ENCODE measurements at regions not wholly inside any gene's neighbourhood (a gene's known extent, or its start where the extent isn't known, plus 50 kb on each side); places are given as distances from the start of the nearest gene placed in this dataset.

- Mint-ChIP-seq H3K4me3 (no peak overlapping the region), H3K9me3 (peaks cover 0 to 7% (median 2%) of the 10 kb centered on the region in 5 donors), H3K27me3 (peaks cover 0 to 2% of the 10 kb centered on the region in 2 donors), H3K4me1 (no peaks in the 10 kb centered on the region), H3K36me3 (no peaks in the 10 kb centered on the region), H3K27ac (no peak overlapping the region)
- no peak for DNase-seq
- Histone ChIP-seq H3K9me3 (ENCODE audit: low read length) (no peaks in the 10 kb centered on the region), H3K27me3 (ENCODE audit: insufficient read depth, low read length, poor library complexity, severe bottlenecking) (no peaks in the 10 kb centered on the region), H3K4me1 (ENCODE audit: insufficient read depth, low read length) (no peaks in the 10 kb centered on the region), H3K27ac (ENCODE audit: low read depth, low read length) (no peak overlapping the region), H3K4me3 (ENCODE audit: low read length) (no peak overlapping the region), H3K36me3 (ENCODE audit: insufficient read depth, low read length) (no peaks in the 10 kb centered on the region)
- CTCF ChIA-PET = no interaction called here
- POLR2A ChIA-PET = no interaction called here
These were observed 459.9 kb downstream of the TBC1D32 start for GRCh38 chr6:120874422-120874821.

DNA sequence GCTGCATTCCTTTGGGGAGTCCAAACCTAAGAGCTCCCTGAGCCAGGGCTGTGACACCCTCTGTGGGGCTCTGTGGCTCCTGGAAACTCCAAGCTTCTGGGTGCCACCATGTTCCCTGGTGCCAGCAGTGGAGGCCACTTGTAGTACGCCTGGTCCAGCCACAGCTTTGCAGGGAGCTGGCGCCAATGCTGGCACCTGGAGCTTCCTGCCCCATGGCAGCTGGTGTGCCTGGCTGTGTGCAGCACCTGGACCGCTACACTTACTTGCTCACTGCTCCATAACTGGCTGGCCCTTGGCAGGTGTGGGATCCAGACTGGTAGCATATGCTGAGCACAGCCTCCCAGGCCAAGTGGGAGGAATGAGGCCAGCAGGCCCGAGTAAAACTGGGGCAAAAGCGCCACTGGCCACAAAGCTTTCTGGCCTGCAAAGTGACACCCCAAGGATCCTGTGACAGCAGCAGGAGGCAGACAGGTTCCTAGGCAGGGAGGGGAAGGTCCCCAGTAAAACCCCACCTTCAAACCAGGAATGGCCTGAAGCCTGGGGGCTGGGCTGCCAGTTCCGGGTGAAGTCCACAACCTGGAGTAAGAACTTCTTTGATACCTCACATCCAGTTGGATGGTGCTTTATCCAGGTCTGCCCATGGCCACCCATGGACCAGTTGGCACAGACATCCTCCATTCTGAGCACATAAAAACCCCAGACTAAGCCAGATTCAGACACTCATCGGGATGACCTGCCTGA lies 461.0 kb downstream of the TBC1D32 start:
- Mint-ChIP-seq H3K4me1 (no peaks in the 10 kb centered on the region), H3K27ac (no peak overlapping the region), H3K4me3 (no peak overlapping the region), H3K27me3 (peaks cover 0 to 2% of the 10 kb centered on the region in 2 donors), H3K36me3 (no peaks in the 10 kb centered on the region), H3K9me3 (peaks cover 0 to 7% (median 5%) of the 10 kb centered on the region in 5 donors)
- peak in 1 of 5 donors; percentile 35 for DNase-seq
- H3K4me1 ChIP-seq (ENCODE audit: insufficient read depth, low read length) = no peaks in the 10 kb centered on the region
- no peaks in the 10 kb centered on the region for H3K36me3 ChIP-seq (ENCODE audit: insufficient read depth, low read length)
- no peak overlapping the region for H3K4me3 ChIP-seq (ENCODE audit: low read length)
- H3K9me3 ChIP-seq (ENCODE audit: low read length) = no peaks in the 10 kb centered on the region
- H3K27me3 ChIP-seq (ENCODE audit: insufficient read depth, low read length, poor library complexity, severe bottlenecking) = no peaks in the 10 kb centered on the region
- H3K27ac ChIP-seq (ENCODE audit: low read depth, low read length) = no peak overlapping the region
- ChIA-PET POLR2A (no interaction called here), CTCF (no interaction called here)

GRCh38 chr6:120872262-120872578 lies 462.1 kb downstream of the TBC1D32 start:
- H3K27ac ChIP-seq (ENCODE audit: low read depth, low read length) = no peak overlapping the region
- no peaks in the 10 kb centered on the region for H3K4me1 ChIP-seq (ENCODE audit: insufficient read depth, low read length)
- Mint-ChIP-seq H3K27ac (no peak overlapping the region), H3K4me3 (no peak overlapping the region), H3K27me3 (peaks cover 0 to 2% of the 10 kb centered on the region in 2 donors), H3K9me3 (peaks cover 0 to 6% (median 5%) of the 10 kb centered on the region in 5 donors), H3K4me1 (no peaks in the 10 kb centered on the region), H3K36me3 (no peaks in the 10 kb centered on the region)
- no peaks in the 10 kb centered on the region for H3K27me3 ChIP-seq (ENCODE audit: insufficient read depth, low read length, poor library complexity, severe bottlenecking)
- no peak overlapping the region for H3K4me3 ChIP-seq (ENCODE audit: low read length)
- CTCF ChIA-PET = no interaction called here
- POLR2A ChIA-PET = no interaction called here
- H3K9me3 ChIP-seq (ENCODE audit: low read length) = no peaks in the 10 kb centered on the region
- DNase-seq = no peak
- H3K36me3 ChIP-seq (ENCODE audit: insufficient read depth, low read length) = no peaks in the 10 kb centered on the region

GRCh38 chr6:120871416-120872261 lies 462.6 kb downstream of the TBC1D32 start:
- H3K4me3 Mint-ChIP-seq = no peak overlapping the region
- CTCF ChIA-PET = no interaction called here

DNA sequence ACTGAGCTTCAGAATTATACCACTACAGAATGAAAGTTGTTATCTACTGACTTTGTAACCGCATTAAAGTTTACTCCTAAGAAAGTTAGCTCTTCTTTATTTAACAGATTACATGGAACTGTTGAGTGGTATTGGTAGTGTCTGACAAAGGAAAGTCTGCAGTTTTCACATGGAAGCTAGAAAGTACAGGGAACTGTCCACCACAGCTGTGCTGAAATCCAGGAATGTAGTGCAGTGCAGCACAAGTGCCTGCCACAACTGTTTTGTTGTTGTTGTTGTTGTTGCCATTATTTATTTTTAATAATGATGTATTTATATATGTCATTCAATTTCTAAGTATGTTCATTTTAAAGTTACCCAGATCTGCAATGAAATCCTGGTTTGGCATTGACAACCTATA lies 464.9 kb downstream of the TBC1D32 start:
- CTCF ChIA-PET = no interaction called here

More at GRCh38 chr6:120871416-120872261, 462.6 kb downstream of the TBC1D32 start:
- H3K36me3 Mint-ChIP-seq = no peaks in the 10 kb centered on the region
- Histone ChIP-seq H3K36me3 (ENCODE audit: insufficient read depth, low read length) (no peaks in the 10 kb centered on the region), H3K27me3 (ENCODE audit: insufficient read depth, low read length, poor library complexity, severe bottlenecking) (no peaks in the 10 kb centered on the region), H3K4me1 (ENCODE audit: insufficient read depth, low read length) (no peaks in the 10 kb centered on the region), H3K4me3 (ENCODE audit: low read length) (no peak overlapping the region), H3K9me3 (ENCODE audit: low read length) (no peaks in the 10 kb centered on the region), H3K27ac (ENCODE audit: low read depth, low read length) (no peak overlapping the region)
- peak overlapping the region in 1 of 8 donors; percentile 33 for H3K27ac Mint-ChIP-seq
- no peaks in the 10 kb centered on the region for H3K4me1 Mint-ChIP-seq
- POLR2A ChIA-PET = no interaction called here
- DNase-seq = peak in 1 of 5 donors; percentile 30
- H3K27me3 Mint-ChIP-seq = peaks cover 0 to 2% of the 10 kb centered on the region in 2 donors
- H3K9me3 Mint-ChIP-seq = peaks cover 0 to 6% (median 3%) of the 10 kb centered on the region in 5 donors

DNA sequence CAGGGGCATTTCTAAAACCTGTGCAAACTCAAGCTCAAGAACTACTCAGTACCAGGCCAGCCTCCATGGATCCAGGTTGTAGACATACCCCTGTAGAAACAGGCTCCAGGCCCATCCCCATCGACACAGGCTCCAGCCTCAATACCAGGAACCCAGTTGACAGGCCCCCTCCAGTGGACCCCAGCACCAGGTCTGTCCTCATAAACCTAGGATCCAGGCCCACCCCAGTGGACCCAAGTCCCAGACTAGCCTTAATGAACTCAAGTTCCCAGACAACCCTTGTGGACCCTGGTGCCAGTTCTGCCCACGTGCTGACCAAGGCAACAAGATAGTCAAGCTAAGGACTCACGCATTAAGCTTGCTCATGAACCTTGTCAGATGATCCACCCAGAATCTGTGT lies 476.9 kb downstream of the TBC1D32 start:
- H3K4me1 ChIP-seq (ENCODE audit: insufficient read depth, low read length) = no peaks in the 10 kb centered on the region
- no peaks in the 10 kb centered on the region for H3K4me1 Mint-ChIP-seq
- H3K9me3 Mint-ChIP-seq = peaks cover 0 to 14% (median 6%) of the 10 kb centered on the region in 5 donors
- H3K27ac ChIP-seq (ENCODE audit: low read depth, low read length) = no peak overlapping the region
- no peak overlapping the region for H3K4me3 Mint-ChIP-seq
- no peaks in the 10 kb centered on the region for H3K27me3 ChIP-seq (ENCODE audit: insufficient read depth, low read length, poor library complexity, severe bottlenecking)
- H3K27me3 Mint-ChIP-seq = no peaks in the 10 kb centered on the region
- CTCF ChIA-PET = no interaction called here
- POLR2A ChIA-PET = no interaction called here
- H3K36me3 ChIP-seq (ENCODE audit: insufficient read depth, low read length) = no peaks in the 10 kb centered on the region
- no peak for DNase-seq
- H3K9me3 ChIP-seq (ENCODE audit: low read length) = no peaks in the 10 kb centered on the region
- no peak overlapping the region for H3K4me3 ChIP-seq (ENCODE audit: low read length)
- no peaks in the 10 kb centered on the region for H3K36me3 Mint-ChIP-seq
- H3K27ac Mint-ChIP-seq = no peak overlapping the region

More for the DNA sequence above, 464.9 kb downstream of the TBC1D32 start:
- no peak overlapping the region for H3K27ac ChIP-seq (ENCODE audit: low read depth, low read length)
- no peak for DNase-seq
- Mint-ChIP-seq H3K27me3 (peaks cover 0 to 2% of the 10 kb centered on the region in 2 donors), H3K36me3 (no peaks in the 10 kb centered on the region), H3K27ac (no peak overlapping the region), H3K4me3 (no peak overlapping the region), H3K9me3 (peaks cover 0 to 6% (median 2%) of the 10 kb centered on the region in 5 donors), H3K4me1 (no peaks in the 10 kb centered on the region)
- H3K9me3 ChIP-seq (ENCODE audit: low read length) = no peaks in the 10 kb centered on the region
- no peaks in the 10 kb centered on the region for H3K27me3 ChIP-seq (ENCODE audit: insufficient read depth, low read length, poor library complexity, severe bottlenecking)
- H3K4me1 ChIP-seq (ENCODE audit: insufficient read depth, low read length) = no peaks in the 10 kb centered on the region
- no peaks in the 10 kb centered on the region for H3K36me3 ChIP-seq (ENCODE audit: insufficient read depth, low read length)
- POLR2A ChIA-PET = no interaction called here
- no peak overlapping the region for H3K4me3 ChIP-seq (ENCODE audit: low read length)

DNA sequence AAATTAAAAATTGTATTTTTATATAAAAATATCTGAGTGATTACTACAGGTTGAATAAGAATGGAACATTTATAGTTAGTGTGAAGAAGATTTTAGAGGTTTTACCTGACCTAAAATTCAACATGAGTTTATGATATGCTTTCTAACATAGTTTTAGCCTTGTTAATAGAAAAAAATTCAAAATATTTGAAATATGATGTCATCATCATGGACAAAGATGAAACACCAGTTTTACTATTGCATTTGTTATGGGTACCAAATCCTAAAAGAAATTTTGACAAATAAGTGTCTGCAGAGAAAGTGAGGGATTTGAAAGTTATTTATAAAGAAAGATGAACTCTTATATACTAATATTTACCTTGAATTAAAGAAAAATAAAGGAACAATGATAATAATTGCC lies 479.7 kb downstream of the TBC1D32 start:
- ChIA-PET POLR2A (no interaction called here), CTCF (no interaction called here)
- Mint-ChIP-seq H3K4me1 (no peaks in the 10 kb centered on the region), H3K4me3 (no peak overlapping the region), H3K9me3 (peaks cover 0 to 11% (median 6%) of the 10 kb centered on the region in 5 donors), H3K27ac (no peak overlapping the region), H3K36me3 (no peaks in the 10 kb centered on the region), H3K27me3 (no peaks in the 10 kb centered on the region)
- no peak for DNase-seq
- Histone ChIP-seq H3K4me3 (ENCODE audit: low read length) (no peak overlapping the region), H3K27ac (ENCODE audit: low read depth, low read length) (no peak overlapping the region), H3K9me3 (ENCODE audit: low read length) (no peaks in the 10 kb centered on the region), H3K27me3 (ENCODE audit: insufficient read depth, low read length, poor library complexity, severe bottlenecking) (no peaks in the 10 kb centered on the region), H3K36me3 (ENCODE audit: insufficient read depth, low read length) (no peaks in the 10 kb centered on the region), H3K4me1 (ENCODE audit: insufficient read depth, low read length) (no peaks in the 10 kb centered on the region)

GRCh38 chr6:120853489-120853888 lies 480.8 kb downstream of the TBC1D32 start:
- Mint-ChIP-seq H3K9me3 (peaks cover 0 to 7% (median 6%) of the 10 kb centered on the region in 5 donors), H3K4me3 (no peak overlapping the region), H3K4me1 (no peaks in the 10 kb centered on the region), H3K27me3 (no peaks in the 10 kb centered on the region), H3K27ac (no peak overlapping the region), H3K36me3 (no peaks in the 10 kb centered on the region)
- H3K4me1 ChIP-seq (ENCODE audit: insufficient read depth, low read length) = no peaks in the 10 kb centered on the region
- H3K27ac ChIP-seq (ENCODE audit: low read depth, low read length) = no peak overlapping the region
- DNase-seq = no peak
- no peaks in the 10 kb centered on the region for H3K36me3 ChIP-seq (ENCODE audit: insufficient read depth, low read length)
- ChIA-PET CTCF (no interaction called here), POLR2A (no interaction called here)
- H3K27me3 ChIP-seq (ENCODE audit: insufficient read depth, low read length, poor library complexity, severe bottlenecking) = no peaks in the 10 kb centered on the region
- no peak overlapping the region for H3K4me3 ChIP-seq (ENCODE audit: low read length)
- no peaks in the 10 kb centered on the region for H3K9me3 ChIP-seq (ENCODE audit: low read length)

All from CD8-positive, alpha-beta memory T cell (primary cell).